Neural cell (in vitro differentiated cells): ENCODE measurements at regions not wholly inside any gene's neighbourhood (a gene's known extent, or its start where the extent isn't known, plus 50 kb on each side); places are given as distances from the start of the nearest gene placed in this dataset.

Source experiments
- EZH2 ChIP-seq: fragments of 200-600, 300-800 bp; shearing (Covaris generic), sonication (generic); IDR thresholded peaks from 2 replicates; pipeline ENCODE4 v1.6.1; 2014; ENCODE audit warnings: antibody characterized with exemption, low read length, borderline replicate concordance, mild to moderate bottlenecking; ENCODE audit not compliant: insufficient read depth, poor library complexity, severe bottlenecking
- MXI1 ChIP-seq: fragments of 450-650 bp; conservative IDR thresholded peaks from 2 replicates; pipeline ENCODE4 v1.6.1; 2014; ENCODE audit warnings: antibody characterized with exemption, mild to moderate bottlenecking; ENCODE audit not compliant: poor library complexity, severe bottlenecking
- POLR2AphosphoS5 ChIP-seq: IDR thresholded peaks from 2 replicates; pipeline ENCODE4 v1.6.1; 2012
- RAD21 ChIP-seq: fragments of 450-650 bp; conservative IDR thresholded peaks from 2 replicates; pipeline ENCODE4 v1.6.1; 2014; ENCODE audit warnings: antibody characterized with exemption, mild to moderate bottlenecking, moderate library complexity
- REST ChIP-seq: IDR thresholded peaks from 2 replicates; pipeline ENCODE4 v1.6.1; 2012; ENCODE audit warnings: borderline replicate concordance
- TAF1 ChIP-seq: IDR thresholded peaks from 2 replicates; pipeline ENCODE4 v1.6.1; 2012; ENCODE audit warnings: low read depth
- TF ChIP-seq, protein P1 (sequence below): fragments of 450-650 bp; IDR thresholded peaks from 2 replicates; pipeline ENCODE4 v1.5.1; 2014; ENCODE audit warnings: antibody characterized with exemption, mild to moderate bottlenecking, moderate library complexity; ENCODE audit not compliant: poor library complexity, severe bottlenecking

DNA sequence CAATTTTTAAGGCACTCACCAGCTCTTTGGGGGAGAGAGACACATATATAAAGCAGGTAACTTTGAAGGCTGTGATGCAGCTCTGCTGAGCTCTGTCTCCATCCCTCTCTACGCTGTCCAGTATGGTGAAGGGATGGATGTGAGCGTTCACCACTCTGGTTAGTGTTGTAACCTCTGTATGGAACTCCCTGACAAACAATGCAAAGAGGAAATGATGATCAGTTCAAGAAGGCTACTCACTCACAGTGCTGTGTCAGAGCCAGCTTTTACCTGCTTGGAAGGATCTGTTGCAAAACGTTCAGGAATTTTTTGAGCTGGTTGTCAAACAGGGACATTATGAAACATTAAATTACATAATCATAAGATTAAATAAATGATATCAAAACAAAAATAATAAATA is 90.8 kb upstream of the SLC10A2 start:
- TF ChIP-seq EZH2, result no peak
- TF ChIP-seq, protein P1, sequence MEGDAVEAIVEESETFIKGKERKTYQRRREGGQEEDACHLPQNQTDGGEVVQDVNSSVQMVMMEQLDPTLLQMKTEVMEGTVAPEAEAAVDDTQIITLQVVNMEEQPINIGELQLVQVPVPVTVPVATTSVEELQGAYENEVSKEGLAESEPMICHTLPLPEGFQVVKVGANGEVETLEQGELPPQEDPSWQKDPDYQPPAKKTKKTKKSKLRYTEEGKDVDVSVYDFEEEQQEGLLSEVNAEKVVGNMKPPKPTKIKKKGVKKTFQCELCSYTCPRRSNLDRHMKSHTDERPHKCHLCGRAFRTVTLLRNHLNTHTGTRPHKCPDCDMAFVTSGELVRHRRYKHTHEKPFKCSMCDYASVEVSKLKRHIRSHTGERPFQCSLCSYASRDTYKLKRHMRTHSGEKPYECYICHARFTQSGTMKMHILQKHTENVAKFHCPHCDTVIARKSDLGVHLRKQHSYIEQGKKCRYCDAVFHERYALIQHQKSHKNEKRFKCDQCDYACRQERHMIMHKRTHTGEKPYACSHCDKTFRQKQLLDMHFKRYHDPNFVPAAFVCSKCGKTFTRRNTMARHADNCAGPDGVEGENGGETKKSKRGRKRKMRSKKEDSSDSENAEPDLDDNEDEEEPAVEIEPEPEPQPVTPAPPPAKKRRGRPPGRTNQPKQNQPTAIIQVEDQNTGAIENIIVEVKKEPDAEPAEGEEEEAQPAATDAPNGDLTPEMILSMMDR, result no peak
- TF ChIP-seq REST, result no peak
- TF ChIP-seq RAD21, result no peak
- TF ChIP-seq POLR2AphosphoS5, result no peak
- TF ChIP-seq TAF1, result no peak
- TF ChIP-seq MXI1, result no peak
